GM04503 (cell line): ENCODE measurements at regions not wholly inside any gene's neighbourhood (a gene's known extent, or its start where the extent isn't known, plus 50 kb on each side); places are given as distances from the start of the nearest gene placed in this dataset.
"Not testable (repeated sequence)": the region's sequence is repeated elsewhere in the genome, so short reads cannot be mapped to it uniquely, and the experiment has no call there.

Source experiments
- DNase-seq: peaks from one replicate; pipeline ENCODE4 v3.0.0-alpha.2; 2012; ENCODE audit warnings: low read depth

GRCh38 chr4:107468812-107469211, 251.2 kb downstream of the PAPSS1 start:
- DNase-seq = no peak

- DNase-seq = no peak
These were observed 251.9 kb downstream of the PAPSS1 start for GRCh38 chr4:107468156-107468555.

GRCh38 chr4:107467461-107467860, 252.6 kb downstream of the PAPSS1 start:
- no peak for DNase-seq

DNA sequence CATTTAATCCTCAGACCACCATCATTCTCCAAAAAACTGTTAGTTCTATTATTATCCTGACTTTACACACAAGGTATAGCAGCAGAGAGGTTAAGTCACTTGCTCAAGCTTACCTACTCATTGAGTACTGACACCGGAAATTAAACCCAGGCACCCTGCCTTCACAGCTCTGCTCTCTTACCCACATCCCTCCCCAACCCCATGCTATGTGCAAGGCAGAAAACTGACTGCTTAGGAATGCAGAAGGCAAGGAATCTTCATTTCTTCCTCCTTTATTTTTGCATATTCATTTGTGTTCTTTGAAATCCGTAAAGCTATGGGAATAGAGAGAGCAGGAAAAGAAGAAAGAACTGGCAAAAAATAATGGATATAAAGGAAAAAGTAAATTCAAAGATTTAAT, 261.8 kb downstream of the PAPSS1 start:
- no peak for DNase-seq

DNA sequence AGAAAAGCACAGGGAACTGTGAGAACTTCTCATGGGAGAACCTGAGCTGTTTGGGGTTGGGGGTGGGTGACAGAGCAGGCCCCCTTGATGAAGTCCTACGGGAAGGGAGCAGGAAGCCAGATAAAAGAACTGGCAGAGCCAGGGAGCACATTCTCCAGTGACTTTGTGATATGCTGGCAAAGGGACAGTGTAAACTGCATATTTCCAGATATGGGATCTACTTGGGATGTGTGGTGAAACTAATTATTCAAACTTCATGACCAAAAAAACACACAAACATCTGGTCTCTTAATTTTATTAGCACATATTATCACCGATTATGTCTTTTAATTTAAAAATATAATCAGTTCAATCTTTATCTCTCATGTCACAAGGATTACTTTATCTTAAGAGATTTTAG, 266.0 kb downstream of the PAPSS1 start:
- no peak for DNase-seq

- no peak for DNase-seq
These were observed 267.1 kb downstream of the PAPSS1 start for GRCh38 chr4:107452717-107453630.

- DNase-seq = peak; percentile 19
These were observed 270.2 kb downstream of the PAPSS1 start for GRCh38 chr4:107449611-107450369.

DNA sequence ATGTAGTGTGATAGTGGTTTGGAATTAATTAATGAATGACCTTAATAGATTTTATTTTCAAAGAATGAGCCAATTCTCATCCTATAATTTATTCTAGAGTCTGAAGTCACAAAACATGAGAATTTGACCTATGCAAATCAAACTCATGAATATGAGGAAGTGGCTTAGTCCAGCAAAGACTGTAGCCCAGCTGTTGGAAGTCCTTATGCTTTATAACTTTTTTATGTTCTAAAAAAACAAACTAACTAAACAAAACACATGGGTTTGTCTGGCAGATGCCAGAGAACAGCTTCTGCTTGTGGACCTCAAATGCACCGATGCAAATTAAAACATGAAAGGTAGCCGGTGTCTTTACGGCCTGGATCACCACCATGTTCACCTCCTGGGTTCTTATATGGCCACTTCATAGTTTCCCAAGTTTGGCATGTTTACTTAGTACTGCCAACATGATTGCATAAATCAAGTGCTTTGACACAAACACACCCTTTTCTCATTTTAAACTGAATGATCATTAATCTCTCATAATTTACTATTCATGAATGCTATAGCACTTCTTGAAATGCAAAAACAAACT, 277.4 kb downstream of the PAPSS1 start:
- no peak for DNase-seq

DNA sequence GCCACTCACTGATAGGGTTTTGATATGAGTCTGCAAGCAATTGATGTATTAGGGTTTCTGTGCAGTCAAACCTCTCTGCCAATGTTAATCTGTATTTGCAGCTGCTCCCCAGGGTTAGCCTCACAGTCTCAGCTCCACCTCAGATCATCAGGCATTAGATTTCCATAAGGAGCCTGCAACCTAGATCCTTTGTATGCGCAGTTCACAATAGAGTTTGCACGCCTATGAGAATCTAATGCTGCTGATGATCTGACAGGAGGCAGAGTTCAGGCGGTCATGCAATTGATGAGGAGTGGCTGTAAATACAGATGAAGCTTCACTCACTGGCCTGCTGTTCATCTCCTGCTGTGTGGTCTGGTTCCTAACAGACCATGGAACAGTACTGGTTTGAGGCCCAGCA, 280.6 kb downstream of the PAPSS1 start:
- DNase-seq = no peak

- not testable (repeated sequence) for DNase-seq
These were observed 283.6 kb downstream of the PAPSS1 start for GRCh38 chr4:107436471-107436870.

DNA sequence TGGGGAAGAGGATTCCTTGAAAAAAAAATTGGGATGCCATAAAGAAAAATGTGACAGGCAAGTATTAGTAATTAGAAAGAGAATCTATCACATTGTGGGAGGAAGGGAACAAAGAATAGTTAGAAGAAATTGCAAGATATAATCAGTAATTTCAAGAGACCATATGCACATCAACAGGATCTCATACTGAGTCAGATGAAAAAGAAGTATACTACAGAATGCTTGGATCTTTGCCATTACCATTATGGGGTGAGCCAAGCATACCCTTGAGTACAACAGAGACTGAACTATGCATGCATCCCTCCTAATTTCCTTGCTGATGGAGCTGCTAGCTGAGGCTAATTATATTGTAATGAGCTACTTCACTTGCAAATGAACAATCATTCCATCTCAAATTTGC, 287.6 kb downstream of the PAPSS1 start:
- DNase-seq = no peak

DNA sequence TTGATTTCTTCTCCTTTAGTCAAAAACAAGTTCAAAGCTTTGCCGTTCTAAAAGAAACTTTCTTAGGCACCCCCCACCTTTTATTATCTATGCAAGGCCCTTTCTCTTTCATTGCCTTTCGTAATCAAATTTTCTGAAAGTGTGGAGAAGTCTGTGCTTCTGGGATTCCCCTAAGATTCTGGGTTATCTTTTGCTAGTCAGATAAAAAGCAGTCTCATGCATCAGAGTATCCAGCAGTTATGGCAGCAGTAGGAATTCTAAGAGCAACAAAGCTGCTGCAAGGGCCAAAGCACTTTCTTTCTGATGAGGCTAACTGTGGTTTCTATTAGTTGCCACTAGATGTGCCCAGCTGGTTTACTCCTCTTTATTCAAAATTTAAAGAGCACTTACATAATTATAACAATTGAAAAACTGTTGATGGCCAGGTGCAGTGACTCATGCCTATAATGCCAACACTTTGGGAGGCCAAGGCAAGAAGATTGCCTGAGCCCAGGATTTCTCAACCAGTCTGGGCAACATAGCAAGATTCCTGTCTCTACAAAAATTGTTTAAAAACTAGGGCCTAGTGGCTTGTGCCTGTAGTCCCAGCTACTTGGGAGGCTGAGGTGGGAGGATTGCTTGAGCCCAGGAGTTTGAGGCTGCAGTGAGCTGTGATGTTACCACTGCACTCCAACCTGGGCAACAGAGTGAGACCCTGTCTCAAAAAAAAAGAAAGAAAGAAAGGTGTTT, 296.2 kb downstream of the PAPSS1 start:
- DNase-seq = no peak

GRCh38 chr4:107419536-107419935, 300.5 kb downstream of the PAPSS1 start:
- not testable (repeated sequence) for DNase-seq

- no peak for DNase-seq
These were observed 301.0 kb downstream of the PAPSS1 start for GRCh38 chr4:107419052-107419451.

- DNase-seq = not testable (repeated sequence)
These were observed 304.5 kb downstream of the PAPSS1 start for GRCh38 chr4:107415490-107415889.

DNA sequence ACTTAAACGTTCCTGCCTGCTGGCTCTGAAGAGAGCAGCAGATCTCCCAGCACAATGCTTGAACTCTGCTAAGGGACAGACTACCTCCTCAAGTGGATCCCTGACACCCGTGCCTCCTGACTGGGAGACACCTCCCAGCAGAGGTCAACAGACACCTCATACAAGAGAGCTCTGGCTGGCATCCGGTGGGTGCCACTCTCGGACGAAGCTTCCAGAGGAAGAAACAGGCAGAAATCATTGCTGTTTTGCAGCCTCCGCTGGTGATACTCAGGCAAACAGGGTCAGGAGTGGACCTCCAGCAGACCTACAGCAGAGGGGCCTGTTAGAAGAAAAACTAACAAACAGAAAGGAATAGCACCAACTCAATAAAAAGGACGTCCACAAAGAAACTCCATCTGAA, 310.2 kb downstream of the PAPSS1 start:
- not testable (repeated sequence) for DNase-seq

DNA sequence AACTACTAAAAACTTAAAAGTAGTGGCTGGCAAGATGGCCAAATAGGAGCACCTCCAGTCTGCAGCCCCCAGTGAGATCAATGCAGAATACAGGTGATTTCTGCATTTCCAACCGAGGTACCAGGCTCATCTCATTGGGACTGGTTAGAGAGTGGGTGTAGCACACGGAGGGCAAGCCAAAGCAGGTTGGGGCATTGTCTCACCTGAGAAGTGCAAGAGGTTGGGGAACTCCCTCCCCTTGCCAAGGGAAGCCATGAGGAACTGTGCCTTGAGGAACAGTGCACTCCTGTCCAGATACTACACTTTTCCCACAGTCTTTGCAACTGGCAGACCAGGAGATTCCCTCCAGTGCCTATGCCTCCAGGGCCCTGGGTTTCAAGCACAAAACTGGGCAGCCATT, 311.1 kb downstream of the PAPSS1 start:
- DNase-seq = no peak

DNA sequence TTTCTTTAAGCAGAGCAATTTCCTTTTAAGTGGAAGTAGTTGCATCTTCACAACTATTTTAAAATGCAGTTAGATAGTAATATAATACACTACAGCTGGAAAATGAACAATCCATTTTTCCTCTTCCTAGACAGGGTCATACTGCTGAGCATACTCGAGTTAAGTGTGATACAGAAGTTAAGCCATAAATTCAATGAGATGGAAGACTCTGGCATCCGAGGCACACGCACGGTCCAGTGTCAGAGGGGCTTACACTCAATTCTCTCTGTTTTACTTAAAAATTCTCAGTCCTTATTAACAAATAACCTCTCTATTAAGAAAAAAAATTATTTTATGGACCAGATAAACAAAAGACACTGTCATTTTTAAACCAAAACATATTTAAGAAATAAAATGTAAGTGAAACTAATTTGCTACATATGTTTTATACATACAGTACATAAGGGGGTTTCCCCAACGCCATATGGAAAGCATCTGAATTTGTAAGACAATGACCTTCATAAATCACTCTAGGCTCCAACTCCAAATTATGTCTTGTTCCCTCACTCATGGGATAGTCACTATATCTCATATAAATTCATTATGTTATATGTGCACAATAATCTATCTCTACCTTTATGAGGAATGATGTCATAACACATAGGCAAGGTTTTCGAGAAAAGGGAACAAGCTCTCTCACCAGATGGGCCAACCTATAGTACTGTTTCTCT, 315.3 kb downstream of the PAPSS1 start:
- DNase-seq = no peak

DNA sequence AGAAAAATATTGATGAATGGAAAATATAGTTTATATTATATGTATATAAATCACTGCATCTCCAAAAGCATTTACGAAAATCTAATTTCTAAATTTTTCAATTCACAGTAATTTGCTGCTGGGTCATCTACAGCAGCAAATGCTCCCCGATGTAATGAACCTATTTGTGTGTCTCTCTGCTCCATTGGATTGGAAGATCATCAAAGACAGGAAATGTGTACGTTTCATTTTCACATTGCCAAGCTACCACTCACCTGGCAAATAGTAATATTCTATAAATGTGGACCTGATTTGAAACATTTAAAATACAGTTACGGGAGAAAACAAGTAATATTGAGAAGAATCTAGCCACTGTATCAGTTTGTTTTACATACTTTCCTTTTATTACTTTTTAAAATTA, 317.7 kb downstream of the PAPSS1 start:
- DNase-seq = no peak

- peak; percentile 45 for DNase-seq
These were observed 327.1 kb downstream of the PAPSS1 start for GRCh38 chr4:107392951-107393350.

GRCh38 chr4:107392380-107392779, 327.7 kb downstream of the PAPSS1 start:
- no peak for DNase-seq

- peak; percentile 27 for DNase-seq
These were observed 328.4 kb downstream of the PAPSS1 start for GRCh38 chr4:107391630-107392028.
